Left ventricle myocardium inferior (tissue), 1 donor: ENCODE measurements at regions not wholly inside any gene's neighbourhood (a gene's known extent, or its start where the extent isn't known, plus 50 kb on each side); places are given as distances from the start of the nearest gene placed in this dataset.

Experiments used
- DNase-seq: peaks from one replicate; pipeline ENCODE4 v3.0.0-alpha.2; 2020
- H3K27ac ChIP-seq: fragments of 200-600 bp; replicated peaks from 2 replicates; pipeline ENCODE4 v1.8.0; 2021
- H3K27me3 ChIP-seq: fragments of 200-600 bp; 2 replicates; pipeline ENCODE4 v1.8.0; 2021; ENCODE audit warnings: low read depth
- H3K36me3 ChIP-seq: fragments of 200-600 bp; 2 replicates; pipeline ENCODE4 v1.8.0; 2021
- H3K4me1 ChIP-seq: fragments of 200-600 bp; 2 replicates; pipeline ENCODE4 v1.8.0; 2021
- H3K4me3 ChIP-seq: fragments of 200-600 bp; 2 replicates; pipeline ENCODE4 v1.8.0; 2021; ENCODE audit warnings: mild to moderate bottlenecking, moderate library complexity
- H3K9me3 ChIP-seq: fragments of 200-600 bp; replicated peaks from 2 replicates; pipeline ENCODE4 v1.8.0; 2021
- CTCF ChIP-seq: fragments of 200-600 bp; IDR thresholded peaks from 2 replicates; pipeline ENCODE4 v1.8.0; 2021; ENCODE audit warnings: antibody characterized with exemption, mild to moderate bottlenecking, borderline replicate concordance
- intact Hi-C: fragments of 100-400 bp; cut with micrococcal nuclease; formaldehyde crosslinking; loops from one replicate; pipeline ENCODE4 v1.11.0; 2022
- donor health status: DM: no; HTN: yes; CAD: no; lungs with severe emphysema.

DNA sequence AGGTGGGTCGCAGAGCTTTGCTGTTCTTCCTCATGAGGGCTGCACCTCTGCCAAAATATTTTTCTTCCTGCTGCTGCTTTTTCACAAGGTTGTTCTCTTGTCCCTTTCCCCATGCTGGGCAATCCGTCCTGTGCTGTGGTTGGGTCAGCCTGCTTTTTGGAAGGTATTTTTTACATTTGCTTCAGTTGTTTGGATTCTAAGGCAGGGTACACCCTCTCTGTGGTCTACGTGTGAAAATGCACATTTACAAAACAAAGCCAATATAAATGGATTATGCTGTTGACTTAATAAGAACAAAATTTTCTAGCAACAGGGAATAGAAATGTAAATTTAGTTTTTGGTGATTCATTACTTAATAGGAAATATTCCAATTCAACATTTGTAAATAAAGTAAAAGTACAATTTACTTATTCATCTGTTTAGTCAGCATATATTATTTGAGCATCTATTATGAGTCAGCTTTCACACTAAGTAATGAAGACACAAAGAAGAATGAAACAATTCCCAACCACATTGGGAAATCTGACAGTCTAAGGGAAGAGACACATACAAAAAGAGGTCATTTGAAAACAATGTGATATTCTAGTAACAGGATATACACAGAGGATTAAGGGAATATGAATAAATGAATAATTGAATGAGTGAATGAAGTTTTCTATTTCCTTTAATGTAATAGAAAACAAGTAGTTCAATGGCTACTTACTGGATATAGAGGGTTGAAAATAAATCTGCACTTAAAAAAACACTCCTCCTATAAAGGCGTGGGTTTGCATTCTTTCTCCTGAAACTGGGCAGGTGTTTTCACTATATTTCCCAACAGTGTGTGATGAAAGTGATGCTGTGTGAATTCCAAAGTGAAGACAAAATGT, 94.6 kb upstream of the PRICKLE1 start:
- H3K27ac ChIP-seq = no peak overlapping the region
- no peak for DNase-seq
- H3K27me3 ChIP-seq = no peaks in the 10 kb centered on the region
- intact Hi-C loops = no loop called here
- H3K4me3 ChIP-seq = no peak overlapping the region
- peaks cover 7% of the 10 kb centered on the region for H3K4me1 ChIP-seq
- no peaks in the 10 kb centered on the region for H3K9me3 ChIP-seq
- H3K36me3 ChIP-seq = no peaks in the 10 kb centered on the region
- no peak for TF ChIP-seq CTCF

- H3K4me1 ChIP-seq = peaks cover 16% of the 10 kb centered on the region
- H3K36me3 ChIP-seq = no peaks in the 10 kb centered on the region
- H3K27ac ChIP-seq = no peak overlapping the region
- no peak for TF ChIP-seq CTCF
- no peak overlapping the region for H3K4me3 ChIP-seq
- H3K9me3 ChIP-seq = no peaks in the 10 kb centered on the region
- H3K27me3 ChIP-seq = no peaks in the 10 kb centered on the region
- no peak for DNase-seq
- intact Hi-C loops = no loop called here
Measured at GRCh38 chr12:42683266-42683665, 93.7 kb upstream of the PRICKLE1 start.

DNA sequence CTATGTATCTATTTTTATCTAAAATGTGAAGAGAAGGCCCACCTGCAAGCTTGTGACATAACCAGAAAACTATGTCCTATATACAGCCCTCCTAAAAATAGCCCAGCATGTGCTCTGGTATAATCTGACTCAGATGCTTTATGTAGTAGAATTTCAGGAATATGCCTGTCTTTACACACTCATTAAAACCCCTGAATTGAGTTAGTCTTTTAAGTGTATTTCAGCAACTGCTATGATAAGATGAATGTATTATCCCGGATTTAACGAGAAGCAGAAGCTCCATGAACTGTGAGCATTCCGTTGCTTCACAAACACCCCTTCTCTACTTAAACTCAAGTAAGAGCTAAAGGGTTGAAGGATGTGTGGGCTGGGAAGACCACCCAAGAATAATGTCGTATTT, 89.9 kb upstream of the PRICKLE1 start:
- TF ChIP-seq CTCF = no peak
- Histone ChIP-seq H3K36me3 (no peaks in the 10 kb centered on the region), H3K4me3 (no peak overlapping the region), H3K4me1 (peaks cover 16% of the 10 kb centered on the region), H3K27me3 (no peaks in the 10 kb centered on the region), H3K9me3 (no peaks in the 10 kb centered on the region), H3K27ac (no peak overlapping the region)
- intact Hi-C loops = no loop called here
- no peak for DNase-seq

DNA sequence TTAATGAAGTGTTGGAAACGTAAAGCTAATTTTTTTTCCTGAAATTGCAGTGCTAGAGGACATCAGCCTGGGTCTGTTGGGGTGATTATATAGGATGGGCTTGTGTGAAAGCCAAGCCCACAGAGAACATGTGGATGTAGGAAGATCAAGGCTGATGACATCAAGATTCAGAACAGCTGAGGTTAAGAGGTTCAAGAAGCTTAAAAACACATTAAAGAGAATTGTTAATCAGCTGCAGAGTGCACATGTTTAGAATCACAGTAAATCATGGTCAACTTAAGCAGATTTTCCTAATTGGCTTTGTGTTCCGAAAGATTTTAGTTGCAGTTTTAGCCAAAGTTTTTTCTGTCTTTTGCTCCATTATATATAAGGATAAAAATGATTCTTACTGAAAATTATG, 87.9 kb upstream of the PRICKLE1 start:
- no peaks in the 10 kb centered on the region for H3K36me3 ChIP-seq
- H3K9me3 ChIP-seq = no peaks in the 10 kb centered on the region
- no peaks in the 10 kb centered on the region for H3K27me3 ChIP-seq
- no peak overlapping the region for H3K4me3 ChIP-seq
- no peak for TF ChIP-seq CTCF
- no peak for DNase-seq
- H3K4me1 ChIP-seq = peaks cover 16% of the 10 kb centered on the region
- intact Hi-C loops = no loop called here
- no peak overlapping the region for H3K27ac ChIP-seq

DNA sequence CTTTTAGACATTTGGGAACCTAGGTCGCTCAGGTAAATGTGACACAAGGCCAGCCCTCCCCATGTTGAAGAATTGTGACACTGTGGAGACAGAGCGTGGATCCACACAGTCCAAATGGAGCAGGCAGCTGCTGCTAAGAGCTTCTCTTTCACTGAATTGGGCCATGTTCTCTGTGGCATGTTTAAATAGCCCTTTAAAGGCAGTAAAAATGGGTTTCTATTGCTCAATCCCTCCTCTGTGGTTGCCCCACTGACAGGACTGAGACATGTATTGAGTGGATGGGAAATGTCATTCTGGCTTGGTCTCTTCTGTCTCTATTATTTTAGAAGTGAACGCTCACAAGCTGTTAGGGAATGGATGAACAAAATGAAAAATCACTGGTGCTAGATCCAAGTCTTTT, 84.0 kb upstream of the PRICKLE1 start:
- no peaks in the 10 kb centered on the region for H3K27me3 ChIP-seq
- DNase-seq = no peak
- H3K9me3 ChIP-seq = no peaks in the 10 kb centered on the region
- peaks cover 9% of the 10 kb centered on the region for H3K4me1 ChIP-seq
- no peak overlapping the region for H3K27ac ChIP-seq
- H3K36me3 ChIP-seq = no peaks in the 10 kb centered on the region
- TF ChIP-seq CTCF = no peak
- no peak overlapping the region for H3K4me3 ChIP-seq
- intact Hi-C loops = no loop called here
